IMR-90 (cell line): ENCODE measurements at regions not wholly inside any gene's neighbourhood (a gene's known extent, or its start where the extent isn't known, plus 50 kb on each side); places are given as distances from the start of the nearest gene placed in this dataset.

ENCODE experiments used
- ATAC-seq: fragments of 200-7000 bp; cut with Tn5 transposase; 2 replicates; pipeline ENCODE4 v1.9.1; 2020; ENCODE audit warnings: low read depth, mild to moderate bottlenecking, moderate library complexity
- BruUV-seq: library from RNA; stranded (reverse); fragments of 400-500 nt; replicated peaks from 2 replicates; lab custom pipeline; 2021; lab: Mats Ljungman, UMichigan
- CTCF ChIA-PET: fragments of 300-600 bp; formaldehyde crosslinking; extraction: SDS; loops from one replicate; lab custom pipeline; 2021; ENCODE audit warnings: antibody characterized with exemption; lab: Yijun Ruan, JAX
- POLR2A ChIA-PET: fragments of 300-600 bp; sonication (Branson Sonifier 250); formaldehyde crosslinking; loops from one replicate; lab custom pipeline; 2022; ENCODE audit warnings: antibody characterized with exemption; ENCODE audit not compliant: unreplicated experiment; lab: Charles Lee
- DNase-seq: peaks from one replicate; pipeline ENCODE4 v3.0.0; 2013
- H2AFZ ChIP-seq: replicated peaks from 2 replicates; pipeline ENCODE3; 2013; ENCODE audit warnings: low read length, mild to moderate bottlenecking; ENCODE audit not compliant: poor library complexity
- H2AK5ac ChIP-seq: 2 replicates; pipeline ENCODE4 v1.6.1; 2013; ENCODE audit warnings: low read depth, low read length, inconsistent platforms
- H2AK9ac ChIP-seq: replicated peaks from 2 replicates; pipeline ENCODE3; 2013; ENCODE audit warnings: mild to moderate bottlenecking, low read depth, low read length, moderate library complexity; ENCODE audit not compliant: poor library complexity
- H2BK120ac ChIP-seq: 2 replicates; pipeline ENCODE4 v1.6.1; 2013; ENCODE audit warnings: low read depth, low read length, inconsistent platforms
- H2BK15ac ChIP-seq: 3 replicates; pipeline ENCODE4 v1.6.1; 2013; ENCODE audit warnings: low read depth, low read length, inconsistent platforms
- H2BK20ac ChIP-seq: 2 replicates; pipeline ENCODE4 v1.6.1; 2013; ENCODE audit warnings: low read depth, mild to moderate bottlenecking, inconsistent platforms, low read length, moderate library complexity
- H2BK5ac ChIP-seq: 2 replicates; pipeline ENCODE4 v1.6.1; 2013; ENCODE audit warnings: mild to moderate bottlenecking, low read depth, low read length, inconsistent platforms; ENCODE audit not compliant: poor library complexity, severe bottlenecking
- H3K14ac ChIP-seq: replicated peaks from 2 replicates; pipeline ENCODE4 v1.6.1; 2013; ENCODE audit warnings: low read depth, low read length, inconsistent platforms
- H3K18ac ChIP-seq: 2 replicates; pipeline ENCODE4 v1.6.1; 2013; ENCODE audit warnings: low read depth, low read length, control low read depth
- H3K23ac ChIP-seq: 2 replicates; pipeline ENCODE4 v1.6.1; 2013; ENCODE audit warnings: low read depth, low read length, inconsistent platforms
- H3K27ac ChIP-seq: 2 replicates; pipeline ENCODE4 v1.5.1; 2013; ENCODE audit warnings: mild to moderate bottlenecking, control low read depth, low read length; ENCODE audit not compliant: insufficient read depth
- H3K27me3 ChIP-seq: 2 replicates; pipeline ENCODE4 v1.6.1; 2013; ENCODE audit warnings: low read length; ENCODE audit not compliant: control insufficient read depth, insufficient read depth
- H3K36me3 ChIP-seq: 2 replicates; pipeline ENCODE4 v1.6.1; 2013; ENCODE audit warnings: low read length, mixed read lengths; ENCODE audit not compliant: control insufficient read depth, insufficient read depth
- H3K4ac ChIP-seq: 2 replicates; pipeline ENCODE4 v1.6.1; 2013; ENCODE audit warnings: low read depth, low read length, inconsistent platforms
- H3K4me1 ChIP-seq: 2 replicates; pipeline ENCODE4 v1.6.1; 2013; ENCODE audit warnings: low read length, mixed read lengths; ENCODE audit not compliant: control insufficient read depth, insufficient read depth
- H3K4me2 ChIP-seq: 2 replicates; pipeline ENCODE4 v1.6.1; 2013; ENCODE audit warnings: low read depth, mild to moderate bottlenecking, control low read depth, low read length, moderate library complexity
- H3K4me3 ChIP-seq: 2 replicates; pipeline ENCODE4 v1.5.1; 2013; ENCODE audit warnings: low read depth, mild to moderate bottlenecking, control low read depth, low read length, moderate library complexity; ENCODE audit not compliant: insufficient read depth
- H3K56ac ChIP-seq: 2 replicates; pipeline ENCODE4 v1.6.1; 2013; ENCODE audit warnings: low read length, inconsistent platforms; ENCODE audit not compliant: insufficient read depth; ENCODE audit errors: extremely low read depth
- H3K79me1 ChIP-seq, 2 experiments: 2 replicates each; pipeline ENCODE4 v1.6.1; 2013; ENCODE audit warnings: low read length in 2 of 2, inconsistent platforms in 1 of 2, low read depth in 1 of 2
- H3K9ac ChIP-seq: 2 replicates; pipeline ENCODE4 v1.6.1; 2013; ENCODE audit warnings: low read depth, low read length, control low read depth
- H3K9me1 ChIP-seq: 2 replicates; pipeline ENCODE4 v1.6.1; 2013; ENCODE audit warnings: low read length, inconsistent platforms; ENCODE audit not compliant: insufficient read depth
- H3K9me3 ChIP-seq: 2 replicates; pipeline ENCODE4 v1.6.1; 2013; ENCODE audit warnings: low read length; ENCODE audit not compliant: control insufficient read depth, insufficient read depth
- H4K20me1 ChIP-seq: 2 replicates; pipeline ENCODE4 v1.6.1; 2013; ENCODE audit warnings: low read length, inconsistent platforms; ENCODE audit not compliant: insufficient read depth
- H4K5ac ChIP-seq: 2 replicates; pipeline ENCODE4 v1.6.1; 2013; ENCODE audit warnings: mild to moderate bottlenecking, low read depth, low read length, control low read depth
- H4K8ac ChIP-seq, 2 experiments: 2 replicates each; pipeline ENCODE4 v1.6.1; 2013; ENCODE audit warnings: low read depth in 2 of 2, low read length in 2 of 2, control low read depth in 1 of 2, inconsistent platforms in 1 of 2
- H4K91ac ChIP-seq: 2 replicates; pipeline ENCODE4 v1.6.1; 2013; ENCODE audit warnings: low read depth, low read length, inconsistent platforms; ENCODE audit not compliant: insufficient read depth
- BHLHE40 ChIP-seq: fragments of 150-350 bp; IDR thresholded peaks from 2 replicates; pipeline ENCODE4 v1.6.1; 2016; ENCODE audit warnings: mild to moderate bottlenecking, low read depth, low read length
- CEBPB ChIP-seq: IDR thresholded peaks from 2 replicates; pipeline ENCODE4 v1.6.1; 2012; ENCODE audit warnings: low read depth, low read length, improper control_type of control experiment
- CHD1 ChIP-seq: IDR thresholded peaks from 2 replicates; pipeline ENCODE4 v1.6.1; 2012; ENCODE audit warnings: low read depth, low read length, improper control_type of control experiment
- CTCF ChIP-seq: conservative IDR thresholded peaks from 2 replicates; pipeline ENCODE4 v1.5.1; 2012; ENCODE audit warnings: mild to moderate bottlenecking, low read depth, low read length, improper control_type of control experiment
- ELK1 ChIP-seq: fragments of 150-350 bp; IDR thresholded peaks from 2 replicates; pipeline ENCODE4 v1.6.1; 2016; ENCODE audit warnings: low read depth, mild to moderate bottlenecking, low read length, moderate library complexity, borderline replicate concordance
- FOS ChIP-seq: fragments of 150-350 bp; IDR thresholded peaks from 2 replicates; pipeline ENCODE4 v1.6.1; 2016; ENCODE audit warnings: low read depth, low read length
- MAFK ChIP-seq: IDR thresholded peaks from 2 replicates; pipeline ENCODE4 v1.6.1; 2012; ENCODE audit warnings: low read depth, low read length, improper control_type of control experiment
- MAZ ChIP-seq: IDR thresholded peaks from 2 replicates; pipeline ENCODE4 v1.6.1; 2012; ENCODE audit warnings: low read depth, mild to moderate bottlenecking, low read length, improper control_type of control experiment, moderate library complexity, borderline replicate concordance
- MXI1 ChIP-seq: IDR thresholded peaks from 2 replicates; pipeline ENCODE4 v1.6.1; 2012; ENCODE audit warnings: low read depth, mild to moderate bottlenecking, low read length, moderate library complexity, borderline replicate concordance
- NFE2L2 ChIP-seq: fragments of 150-350 bp; IDR thresholded peaks from 2 replicates; pipeline ENCODE4 v1.6.1; 2016; ENCODE audit warnings: low read depth, mild to moderate bottlenecking, low read length
- POLR2A ChIP-seq: IDR thresholded peaks from 2 replicates; pipeline ENCODE4 v1.6.1; 2012; ENCODE audit warnings: mild to moderate bottlenecking, low read depth, low read length
- RFX5 ChIP-seq: IDR thresholded peaks from 2 replicates; pipeline ENCODE4 v1.8.0; 2012; ENCODE audit warnings: low read depth, mild to moderate bottlenecking, low read length, moderate library complexity
- SMC3 ChIP-seq: fragments of 150-350 bp; IDR thresholded peaks from 2 replicates; pipeline ENCODE4 v1.6.1; 2016; ENCODE audit warnings: low read depth, mild to moderate bottlenecking, antibody characterized with exemption, low read length, moderate library complexity
- USF2 ChIP-seq: fragments of 150-350 bp; IDR thresholded peaks from 2 replicates; pipeline ENCODE4 v1.6.1; 2017; ENCODE audit warnings: mild to moderate bottlenecking, antibody characterized with exemption, low read length, low read depth
- WGBS, 2 experiments: methylation state at CpG; one replicate each; pipeline versions ENCODE4 v1.1.5 to v1.1.7; 2013; ENCODE audit warnings: missing lambda C conversion rate in 2 of 2; ENCODE audit not compliant: insufficient read length in 1 of 2; ENCODE audit errors: extremely low coverage in 2 of 2; 5-methylcytosine and 5-hydroxymethylcytosine counted together
- dilution Hi-C: fragments of 300-500 bp; cut with HindIII; formaldehyde crosslinking; loops from one replicate; pipeline ENCODE4 v1.14.3; 2018; ENCODE audit warnings: low sequenced_read_pairs; ENCODE audit not compliant: unreplicated experiment
- in situ Hi-C: fragments of 300-500 bp; cut with MboI; formaldehyde crosslinking; loops from 3 replicates; pipeline ENCODE4 v1.14.3; 2019; ENCODE audit warnings: low sequenced_read_pairs, inconsistent platforms, mixed read lengths
- intact Hi-C: fragments of 100-400 bp; cut with micrococcal nuclease; formaldehyde crosslinking; loops from 2 replicates; pipeline ENCODE4 v1.10.0; 2022

GRCh38 chrX:87808576-87809243, 291.1 kb downstream of the KLHL4 start:
- Histone ChIP-seq H3K4me2 (no peak overlapping the region), H4K91ac (no peak overlapping the region), H3K27ac (no peak overlapping the region), H2BK20ac (no peak overlapping the region), H3K27me3 (no peaks in the 10 kb centered on the region), H4K8ac (no peak overlapping the region), H3K56ac (no peak overlapping the region), H3K79me1 (no peaks in the 10 kb centered on the region), H2AFZ (no peak overlapping the region), H3K4me1 (no peaks in the 10 kb centered on the region), H2AK5ac (no peak overlapping the region), H3K9ac (no peak overlapping the region), H2AK9ac (no peak overlapping the region), H4K20me1 (no peaks in the 10 kb centered on the region), H4K5ac (no peak overlapping the region), H3K36me3 (no peaks in the 10 kb centered on the region), H3K4me3 (no peak overlapping the region), H3K23ac (no peak overlapping the region), H3K14ac (no peak overlapping the region), H3K9me3 (no peaks in the 10 kb centered on the region), H2BK5ac (no peak overlapping the region), H2BK15ac (no peak overlapping the region), H3K9me1 (no peaks in the 10 kb centered on the region), H3K4ac (no peak overlapping the region), H3K18ac (no peak overlapping the region), H2BK120ac (no peak overlapping the region)
- no TSS peak for BruUV-seq
- in situ Hi-C loops (no loop called here), intact Hi-C loops (no loop called here), dilution Hi-C loops (no loop called here)
- DNase-seq = no peak
- TF ChIP-seq CTCF (no peak), MAFK (no peak), CEBPB (no peak), POLR2A (no peak), CHD1 (no peak), FOS (no peak), ELK1 (no peak), RFX5 (no peak), MAZ (no peak), NFE2L2 (no peak), BHLHE40 (no peak), MXI1 (no peak), SMC3 (no peak), USF2 (no peak)
- no peak for ATAC-seq
- POLR2A ChIA-PET = no interaction called here
- CTCF ChIA-PET = no interaction called here
- WGBS, 2 experiments = 76% methylated on average over 10 of the region's 35 CpGs; no CpG with 5 or more reads in 1 of the 2 experiments
